ENCODE measurements at regions not wholly inside any gene's neighbourhood (a gene's known extent, or its start where the extent isn't known, plus 50 kb on each side); places are given as distances from the start of the nearest gene placed in this dataset.

- TF ChIP-seq CTCF (conservative IDR thresholded peaks at IDR 0.05; ENCODE audit: low read depth, low read length), result no peak
- no peak for TF ChIP-seq POLR2A (IDR thresholded peaks at IDR 0.05; ENCODE audit: low read depth, low read length)
- no peak for TF ChIP-seq USF2 (IDR thresholded peaks at IDR 0.05; ENCODE audit: low read depth, low read length)
- no peak for TF ChIP-seq CEBPB (IDR thresholded peaks at IDR 0.05; ENCODE audit: low read depth, low read length)
- TF ChIP-seq MXI1 (IDR thresholded peaks at IDR 0.05; ENCODE audit: borderline replicate concordance, low read depth, low read length), result no peak
- TF ChIP-seq RFX5 (IDR thresholded peaks at IDR 0.05; ENCODE audit: low read depth, low read length), result no peak
- TF ChIP-seq CHD1 (IDR thresholded peaks at IDR 0.05; ENCODE audit: low read depth, low read length), result no peak
- no peak for TF ChIP-seq ELK1 (IDR thresholded peaks at IDR 0.05; ENCODE audit: borderline replicate concordance, low read depth, low read length)
- no peak for TF ChIP-seq SMC3 (IDR thresholded peaks at IDR 0.05; ENCODE audit: low read depth, low read length)
- TF ChIP-seq RAD21 (IDR thresholded peaks at IDR 0.05; ENCODE audit: low read length), result no peak
Measured at GRCh38 chr13:103196356-103196755, 130.1 kb upstream of the SLC10A2 start.

All from IMR-90 (cell line).